ENCODE measurements at regions not wholly inside any gene's neighbourhood (a gene's known extent, or its start where the extent isn't known, plus 50 kb on each side); places are given as distances from the start of the nearest gene placed in this dataset.

DNA sequence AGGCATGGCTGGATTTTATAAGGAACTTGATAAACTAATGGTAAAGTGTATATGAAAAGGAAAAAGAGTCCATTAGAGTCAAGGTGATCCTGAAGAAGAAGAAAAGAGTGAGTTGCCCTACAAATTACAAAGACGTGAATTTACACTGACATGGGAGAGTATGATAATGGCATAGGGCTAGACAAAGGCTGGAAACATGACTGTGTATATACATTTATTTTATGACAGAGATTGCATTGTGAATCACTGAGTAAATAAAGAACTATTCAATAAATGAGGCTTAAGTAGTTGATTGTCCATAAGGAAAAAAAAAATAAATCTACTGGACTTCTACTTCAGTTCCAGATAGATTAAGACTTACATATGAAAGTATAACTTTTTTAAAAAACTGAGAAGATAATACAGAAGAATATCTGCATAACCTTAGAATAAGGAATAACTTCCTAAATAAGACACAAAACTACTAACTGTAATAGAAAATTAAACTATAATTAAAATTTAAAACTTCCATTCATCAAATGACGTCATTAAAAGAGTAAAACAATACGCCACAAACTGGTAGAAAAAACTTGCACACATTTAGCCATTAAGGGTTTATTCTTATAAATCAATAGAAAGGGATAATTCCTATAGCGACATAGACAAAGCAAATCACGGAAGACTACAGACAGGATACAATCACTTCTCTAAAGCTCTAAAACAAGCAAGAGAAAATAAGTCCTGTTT is 278.5 kb downstream of the NOVA1 start:
- TF ChIP-seq, protein P1, sequence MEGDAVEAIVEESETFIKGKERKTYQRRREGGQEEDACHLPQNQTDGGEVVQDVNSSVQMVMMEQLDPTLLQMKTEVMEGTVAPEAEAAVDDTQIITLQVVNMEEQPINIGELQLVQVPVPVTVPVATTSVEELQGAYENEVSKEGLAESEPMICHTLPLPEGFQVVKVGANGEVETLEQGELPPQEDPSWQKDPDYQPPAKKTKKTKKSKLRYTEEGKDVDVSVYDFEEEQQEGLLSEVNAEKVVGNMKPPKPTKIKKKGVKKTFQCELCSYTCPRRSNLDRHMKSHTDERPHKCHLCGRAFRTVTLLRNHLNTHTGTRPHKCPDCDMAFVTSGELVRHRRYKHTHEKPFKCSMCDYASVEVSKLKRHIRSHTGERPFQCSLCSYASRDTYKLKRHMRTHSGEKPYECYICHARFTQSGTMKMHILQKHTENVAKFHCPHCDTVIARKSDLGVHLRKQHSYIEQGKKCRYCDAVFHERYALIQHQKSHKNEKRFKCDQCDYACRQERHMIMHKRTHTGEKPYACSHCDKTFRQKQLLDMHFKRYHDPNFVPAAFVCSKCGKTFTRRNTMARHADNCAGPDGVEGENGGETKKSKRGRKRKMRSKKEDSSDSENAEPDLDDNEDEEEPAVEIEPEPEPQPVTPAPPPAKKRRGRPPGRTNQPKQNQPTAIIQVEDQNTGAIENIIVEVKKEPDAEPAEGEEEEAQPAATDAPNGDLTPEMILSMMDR (IDR thresholded peaks at IDR 0.05; ENCODE audit: low read depth, low read length): no peak
- no peak for TF ChIP-seq EZH2phosphoT487 (IDR thresholded peaks at IDR 0.05; ENCODE audit: low read depth)
